ENCODE measurements at regions not wholly inside any gene's neighbourhood (a gene's known extent, or its start where the extent isn't known, plus 50 kb on each side); places are given as distances from the start of the nearest gene placed in this dataset.

GRCh38 chr4:153061971-153062370 lies 125.8 kb downstream of the FHDC1 start:
- TF ChIP-seq POLR2AphosphoS5 (IDR thresholded peaks at IDR 0.05; ENCODE audit: low read depth, low read length), result no peak
- TF ChIP-seq POLR2A (IDR thresholded peaks at IDR 0.05; ENCODE audit: low read depth, low read length), result no peak
